ENCODE measurements at regions not wholly inside any gene's neighbourhood (a gene's known extent, or its start where the extent isn't known, plus 50 kb on each side); places are given as distances from the start of the nearest gene placed in this dataset.

DNA sequence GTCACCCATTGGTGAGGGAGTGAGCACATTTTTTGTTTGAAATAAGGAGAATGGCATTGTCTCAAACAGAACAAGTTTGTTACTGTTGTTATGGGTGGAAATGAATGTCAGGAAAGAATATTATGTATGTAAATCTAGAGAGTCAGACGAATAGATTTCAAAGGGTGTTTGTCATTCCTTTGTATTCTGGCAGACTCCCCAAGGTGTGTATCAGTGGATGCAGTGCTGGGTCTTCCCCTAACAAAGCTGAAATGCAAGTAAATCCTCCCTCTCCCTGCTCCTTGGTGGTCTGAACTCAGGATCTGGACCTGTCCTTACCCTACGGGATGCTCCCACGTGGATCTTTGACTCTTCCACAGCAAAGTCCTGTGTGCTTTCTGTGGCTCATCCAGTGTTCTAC, 139.5 kb upstream of the ZNF516 start:
- Mint-ChIP-seq H3K4me3 (no peak overlapping the region), H3K9me3 (peaks cover 4% of the 10 kb centered on the region), H3K4me1 (peaks cover 10% of the 10 kb centered on the region), H3K36me3 (no peaks in the 10 kb centered on the region), H3K27me3 (ENCODE audit: low read depth) (no peaks in the 10 kb centered on the region), H3K27ac (no peak overlapping the region)
- ATAC-seq: peak; percentile 46
- ChIA-PET CTCF (interaction anchor here (2.0 kb wide), 1 partner anchor 24 kb away, joined by 6 read pairs; no protein-coding TSS in a partner anchor), POLR2A (no interaction called here)
- no peak for DNase-seq (ENCODE audit: low spot score)
- TF ChIP-seq, protein P1, sequence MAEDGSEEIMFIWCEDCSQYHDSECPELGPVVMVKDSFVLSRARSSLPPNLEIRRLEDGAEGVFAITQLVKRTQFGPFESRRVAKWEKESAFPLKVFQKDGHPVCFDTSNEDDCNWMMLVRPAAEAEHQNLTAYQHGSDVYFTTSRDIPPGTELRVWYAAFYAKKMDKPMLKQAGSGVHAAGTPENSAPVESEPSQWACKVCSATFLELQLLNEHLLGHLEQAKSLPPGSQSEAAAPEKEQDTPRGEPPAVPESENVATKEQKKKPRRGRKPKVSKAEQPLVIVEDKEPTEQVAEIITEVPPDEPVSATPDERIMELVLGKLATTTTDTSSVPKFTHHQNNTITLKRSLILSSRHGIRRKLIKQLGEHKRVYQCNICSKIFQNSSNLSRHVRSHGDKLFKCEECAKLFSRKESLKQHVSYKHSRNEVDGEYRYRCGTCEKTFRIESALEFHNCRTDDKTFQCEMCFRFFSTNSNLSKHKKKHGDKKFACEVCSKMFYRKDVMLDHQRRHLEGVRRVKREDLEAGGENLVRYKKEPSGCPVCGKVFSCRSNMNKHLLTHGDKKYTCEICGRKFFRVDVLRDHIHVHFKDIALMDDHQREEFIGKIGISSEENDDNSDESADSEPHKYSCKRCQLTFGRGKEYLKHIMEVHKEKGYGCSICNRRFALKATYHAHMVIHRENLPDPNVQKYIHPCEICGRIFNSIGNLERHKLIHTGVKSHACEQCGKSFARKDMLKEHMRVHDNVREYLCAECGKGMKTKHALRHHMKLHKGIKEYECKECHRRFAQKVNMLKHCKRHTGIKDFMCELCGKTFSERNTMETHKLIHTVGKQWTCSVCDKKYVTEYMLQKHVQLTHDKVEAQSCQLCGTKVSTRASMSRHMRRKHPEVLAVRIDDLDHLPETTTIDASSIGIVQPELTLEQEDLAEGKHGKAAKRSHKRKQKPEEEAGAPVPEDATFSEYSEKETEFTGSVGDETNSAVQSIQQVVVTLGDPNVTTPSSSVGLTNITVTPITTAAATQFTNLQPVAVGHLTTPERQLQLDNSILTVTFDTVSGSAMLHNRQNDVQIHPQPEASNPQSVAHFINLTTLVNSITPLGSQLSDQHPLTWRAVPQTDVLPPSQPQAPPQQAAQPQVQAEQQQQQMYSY (CRISPR knock-in tag; IDR thresholded peaks at IDR 0.05): no peak
- TF ChIP-seq, protein P2, sequence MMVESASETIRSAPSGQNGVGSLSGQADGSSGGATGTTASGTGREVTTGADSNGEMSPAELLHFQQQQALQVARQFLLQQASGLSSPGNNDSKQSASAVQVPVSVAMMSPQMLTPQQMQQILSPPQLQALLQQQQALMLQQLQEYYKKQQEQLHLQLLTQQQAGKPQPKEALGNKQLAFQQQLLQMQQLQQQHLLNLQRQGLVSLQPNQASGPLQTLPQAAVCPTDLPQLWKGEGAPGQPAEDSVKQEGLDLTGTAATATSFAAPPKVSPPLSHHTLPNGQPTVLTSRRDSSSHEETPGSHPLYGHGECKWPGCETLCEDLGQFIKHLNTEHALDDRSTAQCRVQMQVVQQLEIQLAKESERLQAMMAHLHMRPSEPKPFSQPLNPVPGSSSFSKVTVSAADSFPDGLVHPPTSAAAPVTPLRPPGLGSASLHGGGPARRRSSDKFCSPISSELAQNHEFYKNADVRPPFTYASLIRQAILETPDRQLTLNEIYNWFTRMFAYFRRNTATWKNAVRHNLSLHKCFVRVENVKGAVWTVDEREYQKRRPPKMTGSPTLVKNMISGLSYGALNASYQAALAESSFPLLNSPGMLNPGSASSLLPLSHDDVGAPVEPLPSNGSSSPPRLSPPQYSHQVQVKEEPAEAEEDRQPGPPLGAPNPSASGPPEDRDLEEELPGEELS (CRISPR knock-in tag; IDR thresholded peaks at IDR 0.05): no peak
- TF ChIP-seq TEAD4 (CRISPR knock-in tag; IDR thresholded peaks at IDR 0.05) (no peak), ZNF263 (CRISPR knock-in tag; IDR thresholded peaks at IDR 0.05; ENCODE audit: low read depth) (no peak), GRHL2 (CRISPR knock-in tag; IDR thresholded peaks at IDR 0.05; ENCODE audit: insufficient replicate concordance, severe bottlenecking) (no peak), ZNF219 (CRISPR knock-in tag; IDR thresholded peaks at IDR 0.05; ENCODE audit: borderline replicate concordance) (no peak)
- TF ChIP-seq, protein P3, sequence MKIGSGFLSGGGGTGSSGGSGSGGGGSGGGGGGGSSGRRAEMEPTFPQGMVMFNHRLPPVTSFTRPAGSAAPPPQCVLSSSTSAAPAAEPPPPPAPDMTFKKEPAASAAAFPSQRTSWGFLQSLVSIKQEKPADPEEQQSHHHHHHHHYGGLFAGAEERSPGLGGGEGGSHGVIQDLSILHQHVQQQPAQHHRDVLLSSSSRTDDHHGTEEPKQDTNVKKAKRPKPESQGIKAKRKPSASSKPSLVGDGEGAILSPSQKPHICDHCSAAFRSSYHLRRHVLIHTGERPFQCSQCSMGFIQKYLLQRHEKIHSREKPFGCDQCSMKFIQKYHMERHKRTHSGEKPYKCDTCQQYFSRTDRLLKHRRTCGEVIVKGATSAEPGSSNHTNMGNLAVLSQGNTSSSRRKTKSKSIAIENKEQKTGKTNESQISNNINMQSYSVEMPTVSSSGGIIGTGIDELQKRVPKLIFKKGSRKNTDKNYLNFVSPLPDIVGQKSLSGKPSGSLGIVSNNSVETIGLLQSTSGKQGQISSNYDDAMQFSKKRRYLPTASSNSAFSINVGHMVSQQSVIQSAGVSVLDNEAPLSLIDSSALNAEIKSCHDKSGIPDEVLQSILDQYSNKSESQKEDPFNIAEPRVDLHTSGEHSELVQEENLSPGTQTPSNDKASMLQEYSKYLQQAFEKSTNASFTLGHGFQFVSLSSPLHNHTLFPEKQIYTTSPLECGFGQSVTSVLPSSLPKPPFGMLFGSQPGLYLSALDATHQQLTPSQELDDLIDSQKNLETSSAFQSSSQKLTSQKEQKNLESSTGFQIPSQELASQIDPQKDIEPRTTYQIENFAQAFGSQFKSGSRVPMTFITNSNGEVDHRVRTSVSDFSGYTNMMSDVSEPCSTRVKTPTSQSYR (CRISPR knock-in tag; IDR thresholded peaks at IDR 0.05): no peak
- TF ChIP-seq, protein P4, sequence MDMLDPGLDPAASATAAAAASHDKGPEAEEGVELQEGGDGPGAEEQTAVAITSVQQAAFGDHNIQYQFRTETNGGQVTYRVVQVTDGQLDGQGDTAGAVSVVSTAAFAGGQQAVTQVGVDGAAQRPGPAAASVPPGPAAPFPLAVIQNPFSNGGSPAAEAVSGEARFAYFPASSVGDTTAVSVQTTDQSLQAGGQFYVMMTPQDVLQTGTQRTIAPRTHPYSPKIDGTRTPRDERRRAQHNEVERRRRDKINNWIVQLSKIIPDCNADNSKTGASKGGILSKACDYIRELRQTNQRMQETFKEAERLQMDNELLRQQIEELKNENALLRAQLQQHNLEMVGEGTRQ (CRISPR knock-in tag; IDR thresholded peaks at IDR 0.05): no peak
- TF ChIP-seq, protein P5, sequence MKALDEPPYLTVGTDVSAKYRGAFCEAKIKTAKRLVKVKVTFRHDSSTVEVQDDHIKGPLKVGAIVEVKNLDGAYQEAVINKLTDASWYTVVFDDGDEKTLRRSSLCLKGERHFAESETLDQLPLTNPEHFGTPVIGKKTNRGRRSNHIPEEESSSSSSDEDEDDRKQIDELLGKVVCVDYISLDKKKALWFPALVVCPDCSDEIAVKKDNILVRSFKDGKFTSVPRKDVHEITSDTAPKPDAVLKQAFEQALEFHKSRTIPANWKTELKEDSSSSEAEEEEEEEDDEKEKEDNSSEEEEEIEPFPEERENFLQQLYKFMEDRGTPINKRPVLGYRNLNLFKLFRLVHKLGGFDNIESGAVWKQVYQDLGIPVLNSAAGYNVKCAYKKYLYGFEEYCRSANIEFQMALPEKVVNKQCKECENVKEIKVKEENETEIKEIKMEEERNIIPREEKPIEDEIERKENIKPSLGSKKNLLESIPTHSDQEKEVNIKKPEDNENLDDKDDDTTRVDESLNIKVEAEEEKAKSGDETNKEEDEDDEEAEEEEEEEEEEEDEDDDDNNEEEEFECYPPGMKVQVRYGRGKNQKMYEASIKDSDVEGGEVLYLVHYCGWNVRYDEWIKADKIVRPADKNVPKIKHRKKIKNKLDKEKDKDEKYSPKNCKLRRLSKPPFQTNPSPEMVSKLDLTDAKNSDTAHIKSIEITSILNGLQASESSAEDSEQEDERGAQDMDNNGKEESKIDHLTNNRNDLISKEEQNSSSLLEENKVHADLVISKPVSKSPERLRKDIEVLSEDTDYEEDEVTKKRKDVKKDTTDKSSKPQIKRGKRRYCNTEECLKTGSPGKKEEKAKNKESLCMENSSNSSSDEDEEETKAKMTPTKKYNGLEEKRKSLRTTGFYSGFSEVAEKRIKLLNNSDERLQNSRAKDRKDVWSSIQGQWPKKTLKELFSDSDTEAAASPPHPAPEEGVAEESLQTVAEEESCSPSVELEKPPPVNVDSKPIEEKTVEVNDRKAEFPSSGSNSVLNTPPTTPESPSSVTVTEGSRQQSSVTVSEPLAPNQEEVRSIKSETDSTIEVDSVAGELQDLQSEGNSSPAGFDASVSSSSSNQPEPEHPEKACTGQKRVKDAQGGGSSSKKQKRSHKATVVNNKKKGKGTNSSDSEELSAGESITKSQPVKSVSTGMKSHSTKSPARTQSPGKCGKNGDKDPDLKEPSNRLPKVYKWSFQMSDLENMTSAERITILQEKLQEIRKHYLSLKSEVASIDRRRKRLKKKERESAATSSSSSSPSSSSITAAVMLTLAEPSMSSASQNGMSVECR (CRISPR knock-in tag; IDR thresholded peaks at IDR 0.05; ENCODE audit: borderline replicate concordance): no peak
